Caco-2 (cell line): ENCODE measurements at regions not wholly inside any gene's neighbourhood (a gene's known extent, or its start where the extent isn't known, plus 50 kb on each side); places are given as distances from the start of the nearest gene placed in this dataset.

Experiments
- BruUV-seq: library from RNA; stranded (reverse); fragments of 400-500 nt; replicated peaks from 2 replicates; lab custom pipeline; 2021; lab: Mats Ljungman, UMichigan
- CTCF ChIA-PET: fragments of 300-600 bp; sonication (Branson Sonifier 250); formaldehyde crosslinking; loops from one replicate; lab custom pipeline; 2022; ENCODE audit warnings: antibody characterized with exemption; lab: Charles Lee
- POLR2A ChIA-PET: fragments of 300-600 bp; sonication (Branson Sonifier 250); formaldehyde crosslinking; loops from one replicate; lab custom pipeline; 2022; ENCODE audit warnings: antibody characterized with exemption; lab: Charles Lee
- DNase-seq, 2 experiments: peaks; one replicate each; pipeline versions ENCODE4 v3.0.0 to v3.0.0-alpha.2; 2020 to 2022
- H3K27me3 ChIP-seq: replicated peaks from 2 replicates; pipeline ENCODE4 v1.6.0; 2011; ENCODE audit warnings: low read length; ENCODE audit not compliant: control insufficient read depth, insufficient read depth
- H3K36me3 ChIP-seq: 2 replicates; pipeline ENCODE4 v1.5.1; 2011; ENCODE audit warnings: low read length; ENCODE audit not compliant: control insufficient read depth, insufficient read depth
- H3K4me1 ChIP-seq: fragments of 250-450 bp; sonication (Bioruptor Pico); 2 replicates; pipeline ENCODE4 v1.5.1; 2020; ENCODE audit warnings: mild to moderate bottlenecking
- H3K4me3 ChIP-seq: 2 replicates; pipeline ENCODE4 v1.5.1; 2011; ENCODE audit warnings: low read depth, mild to moderate bottlenecking, control low read depth, low read length
- H3K9me3 ChIP-seq: fragments of 250-450 bp; sonication (Bioruptor Pico); 2 replicates; pipeline ENCODE4 v1.5.1; 2020; ENCODE audit warnings: mild to moderate bottlenecking, moderate library complexity
- H3K27ac Mint-ChIP-seq: one replicate; pipeline ENCODE4 v1.8.0; 2022; ENCODE audit warnings: mixed read lengths; ENCODE audit not compliant: unreplicated experiment
- H3K27me3 Mint-ChIP-seq: one replicate; pipeline ENCODE4 v1.8.0; 2022; ENCODE audit warnings: mixed read lengths; ENCODE audit not compliant: insufficient read depth, unreplicated experiment
- H3K36me3 Mint-ChIP-seq: one replicate; pipeline ENCODE4 v1.8.0; 2022; ENCODE audit warnings: mild to moderate bottlenecking, mixed read lengths; ENCODE audit not compliant: insufficient read depth, unreplicated experiment
- H3K4me1 Mint-ChIP-seq: one replicate; pipeline ENCODE4 v1.8.0; 2022; ENCODE audit warnings: low read depth, mixed read lengths; ENCODE audit not compliant: unreplicated experiment
- H3K4me3 Mint-ChIP-seq: one replicate; pipeline ENCODE4 v1.8.0; 2022; ENCODE audit warnings: mild to moderate bottlenecking, moderate library complexity, mixed read lengths; ENCODE audit not compliant: unreplicated experiment
- H3K9me3 Mint-ChIP-seq: one replicate; pipeline ENCODE4 v1.8.0; 2022; ENCODE audit warnings: mixed read lengths; ENCODE audit not compliant: unreplicated experiment
- intact Hi-C: fragments of 100-400 bp; cut with micrococcal nuclease; formaldehyde crosslinking; loops from one replicate; pipeline ENCODE4 v1.10.0; 2022; ENCODE audit not compliant: unreplicated experiment
- TF ChIP-seq, protein P1 (sequence below), 2 experiments: fragments of 200-600 bp in 1 of 2; IDR thresholded peaks; 1 replicate in 1 of 2; 2 replicates in 1 of 2; pipeline versions ENCODE4 v1.5.1 to v1.8.0; 2011 to 2022; ENCODE audit warnings: antibody characterized with exemption in 1 of 2, control low read depth in 1 of 2, inconsistent platforms in 1 of 2, low read depth in 1 of 2, low read length in 1 of 2, mild to moderate bottlenecking in 1 of 2, moderate library complexity in 1 of 2; ENCODE audit not compliant: insufficient read depth in 1 of 2, severe bottlenecking in 1 of 2, unreplicated experiment in 1 of 2

DNA sequence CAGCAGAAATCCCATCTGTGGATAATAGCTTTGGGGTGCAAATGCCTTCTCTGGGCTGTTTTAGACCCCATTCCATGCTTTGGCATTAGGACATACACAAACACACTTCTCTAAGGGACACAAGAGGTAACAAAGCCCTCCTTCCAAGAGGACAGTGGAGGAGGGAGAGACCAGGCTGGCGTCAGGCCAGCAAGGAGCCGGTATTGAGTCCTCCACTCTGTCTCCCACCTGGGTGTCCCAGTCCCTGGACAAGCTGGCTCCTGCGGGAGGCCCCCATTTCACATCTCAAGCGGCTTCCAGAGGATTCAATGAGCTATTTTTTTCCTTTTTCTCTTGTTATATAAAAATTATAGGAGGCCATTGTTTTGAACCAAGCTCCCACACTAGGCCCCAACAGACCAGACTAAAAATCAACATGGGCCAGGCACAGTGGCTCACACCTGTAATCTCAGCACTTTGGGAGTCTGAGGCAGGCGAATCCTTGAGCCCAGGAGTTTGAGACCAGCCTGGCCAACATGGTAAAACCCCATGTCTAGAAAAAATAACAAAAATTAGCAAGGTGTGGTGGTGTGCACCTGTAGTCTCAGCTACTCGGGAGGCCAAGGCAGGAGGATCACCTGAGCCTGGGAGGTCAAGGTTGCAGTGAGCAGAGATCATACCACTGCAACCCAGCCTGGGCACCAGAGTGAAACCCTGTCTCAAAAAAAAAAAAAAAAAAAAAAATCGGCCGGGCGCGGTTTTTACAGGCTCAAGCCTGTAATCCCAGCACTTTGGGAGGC is 142.9 kb downstream of the TOMM20 start:
- intact Hi-C loops: no loop called here
- Histone ChIP-seq H3K4me1 (peaks cover 59% of the 10 kb centered on the region), H3K27me3 (no peaks in the 10 kb centered on the region), H3K36me3 (no peaks in the 10 kb centered on the region), H3K4me3 (no peak overlapping the region), H3K9me3 (no peaks in the 10 kb centered on the region)
- H3K4me3 Mint-ChIP-seq: no peak overlapping the region
- H3K4me1 Mint-ChIP-seq: peaks cover 13% of the 10 kb centered on the region
- no peaks in the 10 kb centered on the region for H3K9me3 Mint-ChIP-seq
- no peaks in the 10 kb centered on the region for H3K27me3 Mint-ChIP-seq
- ChIA-PET POLR2A (no interaction called here), CTCF (no interaction called here)
- H3K27ac Mint-ChIP-seq: peak overlapping the region; percentile 25
- DNase-seq: no peak
- BruUV-seq: no TSS peak
- TF ChIP-seq, protein P1, sequence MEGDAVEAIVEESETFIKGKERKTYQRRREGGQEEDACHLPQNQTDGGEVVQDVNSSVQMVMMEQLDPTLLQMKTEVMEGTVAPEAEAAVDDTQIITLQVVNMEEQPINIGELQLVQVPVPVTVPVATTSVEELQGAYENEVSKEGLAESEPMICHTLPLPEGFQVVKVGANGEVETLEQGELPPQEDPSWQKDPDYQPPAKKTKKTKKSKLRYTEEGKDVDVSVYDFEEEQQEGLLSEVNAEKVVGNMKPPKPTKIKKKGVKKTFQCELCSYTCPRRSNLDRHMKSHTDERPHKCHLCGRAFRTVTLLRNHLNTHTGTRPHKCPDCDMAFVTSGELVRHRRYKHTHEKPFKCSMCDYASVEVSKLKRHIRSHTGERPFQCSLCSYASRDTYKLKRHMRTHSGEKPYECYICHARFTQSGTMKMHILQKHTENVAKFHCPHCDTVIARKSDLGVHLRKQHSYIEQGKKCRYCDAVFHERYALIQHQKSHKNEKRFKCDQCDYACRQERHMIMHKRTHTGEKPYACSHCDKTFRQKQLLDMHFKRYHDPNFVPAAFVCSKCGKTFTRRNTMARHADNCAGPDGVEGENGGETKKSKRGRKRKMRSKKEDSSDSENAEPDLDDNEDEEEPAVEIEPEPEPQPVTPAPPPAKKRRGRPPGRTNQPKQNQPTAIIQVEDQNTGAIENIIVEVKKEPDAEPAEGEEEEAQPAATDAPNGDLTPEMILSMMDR (IDR thresholded peaks at IDR 0.05; ENCODE audit: insufficient read depth in 1 of 2, low read depth in 1 of 2, low read length in 1 of 2, severe bottlenecking in 1 of 2, unreplicated experiment in 1 of 2): no peak
- H3K36me3 Mint-ChIP-seq: peaks cover 17% of the 10 kb centered on the region

DNA sequence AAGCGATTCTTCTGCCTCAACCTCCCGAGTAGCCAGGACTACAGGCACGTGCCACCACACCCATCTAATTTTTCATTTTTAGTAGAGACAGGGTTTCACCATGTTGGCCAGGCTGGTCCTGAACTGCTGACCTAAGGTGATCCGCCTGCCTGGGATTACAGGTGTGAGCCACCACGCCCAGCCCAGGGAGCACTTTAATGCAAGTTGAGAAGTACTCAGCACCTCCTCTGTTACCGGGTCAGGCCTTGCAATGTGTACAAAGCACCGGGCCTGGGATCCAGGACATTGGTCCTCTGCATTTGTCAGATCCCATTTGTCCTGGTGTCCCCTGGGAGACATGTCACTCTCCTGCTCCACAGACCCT is 143.6 kb downstream of the TOMM20 start:
- ChIA-PET CTCF (no interaction called here), POLR2A (no interaction called here)
- Mint-ChIP-seq H3K9me3 (no peaks in the 10 kb centered on the region), H3K27me3 (no peaks in the 10 kb centered on the region), H3K4me1 (peaks cover 19% of the 10 kb centered on the region), H3K4me3 (no peak overlapping the region), H3K27ac (no peak overlapping the region), H3K36me3 (peaks cover 17% of the 10 kb centered on the region)
- peaks cover 63% of the 10 kb centered on the region for H3K4me1 ChIP-seq
- no peak for DNase-seq
- H3K9me3 ChIP-seq: no peaks in the 10 kb centered on the region
- no peaks in the 10 kb centered on the region for H3K36me3 ChIP-seq
- no TSS peak for BruUV-seq
- intact Hi-C loops: no loop called here
- no peaks in the 10 kb centered on the region for H3K27me3 ChIP-seq
- no peak overlapping the region for H3K4me3 ChIP-seq
- TF ChIP-seq, protein P1 (IDR thresholded peaks at IDR 0.05; ENCODE audit: insufficient read depth in 1 of 2, low read depth in 1 of 2, low read length in 1 of 2, severe bottlenecking in 1 of 2, unreplicated experiment in 1 of 2): no peak

DNA sequence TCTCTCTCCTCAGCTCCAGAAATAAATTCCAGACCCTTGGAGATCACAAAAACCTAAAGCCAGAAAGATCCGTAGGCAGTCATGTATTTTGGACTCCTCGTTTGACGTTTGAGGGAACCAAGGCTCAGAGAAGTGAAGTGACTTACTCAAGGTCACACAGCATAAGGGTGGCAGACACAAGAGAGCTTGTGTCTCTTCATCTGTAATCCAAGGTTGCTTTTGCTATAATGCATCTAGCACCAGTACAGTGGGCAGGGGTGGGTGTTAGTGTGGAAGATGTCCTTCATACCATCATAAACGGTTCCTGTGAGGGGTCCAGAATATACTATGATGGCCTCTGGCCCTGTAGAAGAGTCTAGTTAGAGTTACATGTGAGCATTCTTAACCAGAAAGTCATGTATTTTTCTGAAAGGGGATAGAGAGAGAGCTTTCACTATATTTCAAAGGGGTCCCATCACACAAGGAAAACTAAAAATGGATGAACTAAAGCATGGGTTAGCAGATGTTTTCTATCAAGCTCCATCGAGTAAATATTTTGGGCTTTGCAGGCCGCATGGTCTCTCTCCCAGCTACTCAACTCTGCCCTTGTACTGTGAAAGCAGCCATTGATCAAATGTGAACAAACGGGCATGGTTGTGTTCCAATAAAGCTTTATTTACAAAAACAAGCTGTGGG is 144.9 kb downstream of the TOMM20 start:
- H3K4me1 ChIP-seq: peaks cover 70% of the 10 kb centered on the region
- no peak overlapping the region for H3K27ac Mint-ChIP-seq
- TF ChIP-seq, protein P1 (IDR thresholded peaks at IDR 0.05; ENCODE audit: insufficient read depth in 1 of 2, low read depth in 1 of 2, low read length in 1 of 2, severe bottlenecking in 1 of 2, unreplicated experiment in 1 of 2): no peak
- no peaks in the 10 kb centered on the region for H3K9me3 Mint-ChIP-seq
- H3K36me3 Mint-ChIP-seq: peaks cover 17% of the 10 kb centered on the region
- BruUV-seq: no TSS peak
- ChIA-PET POLR2A (interaction anchor here (0.5 kb wide), 1 partner anchor 119 kb away, joined by 3 read pairs; no protein-coding TSS in a partner anchor), CTCF (interaction anchor here (0.6 to 0.7 kb wide), 2 partner anchors 18 to 348 kb away, joined by 3 to 4 read pairs; no protein-coding TSS in a partner anchor)
- no peak for DNase-seq
- no peaks in the 10 kb centered on the region for H3K36me3 ChIP-seq
- no peak overlapping the region for H3K4me3 ChIP-seq
- peaks cover 32% of the 10 kb centered on the region for H3K4me1 Mint-ChIP-seq
- intact Hi-C loops: no loop called here
- H3K9me3 ChIP-seq: no peaks in the 10 kb centered on the region
- no peaks in the 10 kb centered on the region for H3K27me3 ChIP-seq
- no peak overlapping the region for H3K4me3 Mint-ChIP-seq
- H3K27me3 Mint-ChIP-seq: no peaks in the 10 kb centered on the region
